ENCODE measurements at regions not wholly inside any gene's neighbourhood (a gene's known extent, or its start where the extent isn't known, plus 50 kb on each side); places are given as distances from the start of the nearest gene placed in this dataset.
A peak's percentile ranks its signal among the peaks of the same experiment; 100 is the strongest.

- TF ChIP-seq CTCF (IDR thresholded peaks at IDR 0.05; ENCODE audit: borderline replicate concordance, extremely low read depth, insufficient read depth), result no peak
- no peaks in the 10 kb centered on the region for H3K27me3 ChIP-seq (ENCODE audit: control insufficient read depth, insufficient read depth, low read length)
- H3K4me3 ChIP-seq (ENCODE audit: low read length in 3 of 3), result no peak overlapping the region
- H3K27ac ChIP-seq (ENCODE audit: low read depth in 2 of 2, low read length in 2 of 2), result no peak overlapping the region
- H3K36me3 ChIP-seq (ENCODE audit: control insufficient read depth in 2 of 3, insufficient read depth in 3 of 3, low read length in 3 of 3), result no peaks in the 10 kb centered on the region
- H3K4me1 ChIP-seq (ENCODE audit: control insufficient read depth in 2 of 3, insufficient read depth in 2 of 3, low read depth in 1 of 3, low read length in 3 of 3), result no peaks in the 10 kb centered on the region
- H3K9ac ChIP-seq (ENCODE audit: low read length in 3 of 3), result no peak overlapping the region
- FAIRE-seq, result no peak
- no peaks in the 10 kb centered on the region for H3K9me3 ChIP-seq (ENCODE audit: control insufficient read depth in 2 of 3, insufficient read depth in 1 of 3, low read length in 3 of 3)
- intact Hi-C loops (cut with DNase I), result no loop called here
- DNase-seq, result no peak
Measured at GRCh38 chr6:85143676-85144075, 306.2 kb upstream of the NT5E start.

GRCh38 chr6:85137865-85138264, 312.0 kb upstream of the NT5E start:
- no peaks in the 10 kb centered on the region for H3K4me1 ChIP-seq (ENCODE audit: control insufficient read depth in 2 of 3, insufficient read depth in 2 of 3, low read depth in 1 of 3, low read length in 3 of 3)
- H3K27ac ChIP-seq (ENCODE audit: low read depth in 2 of 2, low read length in 2 of 2), result no peak overlapping the region
- no peaks in the 10 kb centered on the region for H3K27me3 ChIP-seq (ENCODE audit: control insufficient read depth, insufficient read depth, low read length)
- H3K9ac ChIP-seq (ENCODE audit: low read length in 3 of 3), result no peak overlapping the region
- H3K4me3 ChIP-seq (ENCODE audit: low read length in 3 of 3), result no peak overlapping the region
- no peak for TF ChIP-seq CTCF (IDR thresholded peaks at IDR 0.05; ENCODE audit: borderline replicate concordance, extremely low read depth, insufficient read depth)
- DNase-seq, result no peak
- no peaks in the 10 kb centered on the region for H3K36me3 ChIP-seq (ENCODE audit: control insufficient read depth in 2 of 3, insufficient read depth in 3 of 3, low read length in 3 of 3)
- H3K9me3 ChIP-seq (ENCODE audit: control insufficient read depth in 2 of 3, insufficient read depth in 1 of 3, low read length in 3 of 3), result no peaks in the 10 kb centered on the region
- intact Hi-C loops (cut with DNase I), result no loop called here
- FAIRE-seq, result no peak

- DNase-seq, result peak in 1 of 5 donors; percentile 12
- Histone ChIP-seq H3K4me1 (ENCODE audit: control insufficient read depth in 2 of 3, insufficient read depth in 2 of 3, low read depth in 1 of 3, low read length in 3 of 3) (no peaks in the 10 kb centered on the region), H3K36me3 (ENCODE audit: control insufficient read depth in 2 of 3, insufficient read depth in 3 of 3, low read length in 3 of 3) (no peaks in the 10 kb centered on the region), H3K9ac (ENCODE audit: low read length in 3 of 3) (no peak overlapping the region), H3K4me3 (ENCODE audit: low read length in 3 of 3) (no peak overlapping the region), H3K27me3 (ENCODE audit: control insufficient read depth, insufficient read depth, low read length) (no peaks in the 10 kb centered on the region), H3K9me3 (ENCODE audit: control insufficient read depth in 2 of 3, insufficient read depth in 1 of 3, low read length in 3 of 3) (no peaks in the 10 kb centered on the region), H3K27ac (ENCODE audit: low read depth in 2 of 2, low read length in 2 of 2) (no peak overlapping the region)
- FAIRE-seq, result no peak
- intact Hi-C loops (cut with DNase I), result no loop called here
- TF ChIP-seq CTCF (IDR thresholded peaks at IDR 0.05; ENCODE audit: borderline replicate concordance, extremely low read depth, insufficient read depth), result no peak
Measured at GRCh38 chr6:85136310-85136709, 313.6 kb upstream of the NT5E start.

- Histone ChIP-seq H3K9me3 (ENCODE audit: control insufficient read depth in 2 of 3, insufficient read depth in 1 of 3, low read length in 3 of 3) (no peaks in the 10 kb centered on the region), H3K27me3 (ENCODE audit: control insufficient read depth, insufficient read depth, low read length) (no peaks in the 10 kb centered on the region), H3K4me3 (ENCODE audit: low read length in 3 of 3) (no peak overlapping the region), H3K9ac (ENCODE audit: low read length in 3 of 3) (no peak overlapping the region), H3K4me1 (ENCODE audit: control insufficient read depth in 2 of 3, insufficient read depth in 2 of 3, low read depth in 1 of 3, low read length in 3 of 3) (peaks cover 0 to 6% (median 0%) of the 10 kb centered on the region in 3 donors), H3K36me3 (ENCODE audit: control insufficient read depth in 2 of 3, insufficient read depth in 3 of 3, low read length in 3 of 3) (no peaks in the 10 kb centered on the region), H3K27ac (ENCODE audit: low read depth in 2 of 2, low read length in 2 of 2) (no peak overlapping the region)
- no peak for DNase-seq
- FAIRE-seq, result no peak
- TF ChIP-seq CTCF (IDR thresholded peaks at IDR 0.05; ENCODE audit: borderline replicate concordance, extremely low read depth, insufficient read depth), result no peak
- intact Hi-C loops (cut with DNase I), result no loop called here
Measured at GRCh38 chr6:85135376-85136094, 314.3 kb upstream of the NT5E start.

Measured in kidney (tissue), 13 donors.